SH-SY5Y (cell line): ENCODE measurements at regions not wholly inside any gene's neighbourhood (a gene's known extent, or its start where the extent isn't known, plus 50 kb on each side); places are given as distances from the start of the nearest gene placed in this dataset.
A peak's percentile ranks its signal among the peaks of the same experiment; 100 is the strongest.

Source experiments
- GATA2 ChIP-seq: IDR thresholded peaks from 2 replicates; pipeline ENCODE4 v1.6.1; 2011; ENCODE audit warnings: mild to moderate bottlenecking, low read depth, low read length
- GATA3 ChIP-seq: IDR thresholded peaks from 2 replicates; pipeline ENCODE4 v1.6.1; 2011; ENCODE audit warnings: low read depth, mild to moderate bottlenecking, low read length, moderate library complexity

GRCh38 chr18:60235164-60235563 is 137.4 kb downstream of the MC4R start:
- TF ChIP-seq GATA2 (no peak), GATA3 (no peak)

GRCh38 chr18:60232541-60232940 is 140.0 kb downstream of the MC4R start:
- no peak for TF ChIP-seq GATA3
- TF ChIP-seq GATA2: no peak

GRCh38 chr18:60228609-60229595 is 143.7 kb downstream of the MC4R start:
- TF ChIP-seq GATA2: no peak
- TF ChIP-seq GATA3: no peak

- TF ChIP-seq GATA3 (no peak), GATA2 (no peak)
Observed at GRCh38 chr18:60215432-60215831, 157.1 kb downstream of the MC4R start.

- TF ChIP-seq GATA2: no peak
- no peak for TF ChIP-seq GATA3
Observed at GRCh38 chr18:60209042-60209441, 163.5 kb downstream of the MC4R start.

GRCh38 chr18:60202708-60203107 is 169.9 kb downstream of the MC4R start:
- TF ChIP-seq GATA2 (no peak), GATA3 (no peak)

GRCh38 chr18:60200558-60200957 is 172.0 kb downstream of the MC4R start:
- TF ChIP-seq GATA2: no peak
- no peak for TF ChIP-seq GATA3

- TF ChIP-seq GATA2 (no peak), GATA3 (peak; percentile 68)
Observed at GRCh38 chr18:60199505-60199904, 173.1 kb downstream of the MC4R start.

- TF ChIP-seq GATA3 (peak; percentile 89), GATA2 (peak; percentile 94)
Observed at GRCh38 chr18:60197671-60198462, 174.7 kb downstream of the MC4R start.

- TF ChIP-seq GATA2 (no peak), GATA3 (no peak)
Observed at GRCh38 chr18:60196836-60197606, 175.6 kb downstream of the MC4R start.

- no peak for TF ChIP-seq GATA3
- no peak for TF ChIP-seq GATA2
Observed at GRCh38 chr18:60193780-60194179, 178.8 kb downstream of the MC4R start.

GRCh38 chr18:60191926-60192325 is 180.6 kb downstream of the MC4R start:
- no peak for TF ChIP-seq GATA2
- TF ChIP-seq GATA3: no peak

GRCh38 chr18:60189856-60190255 is 182.7 kb downstream of the MC4R start:
- TF ChIP-seq GATA3 (no peak), GATA2 (no peak)

GRCh38 chr18:60188958-60189357 is 183.6 kb downstream of the MC4R start:
- no peak for TF ChIP-seq GATA2
- TF ChIP-seq GATA3: no peak
